ENCODE measurements at regions not wholly inside any gene's neighbourhood (a gene's known extent, or its start where the extent isn't known, plus 50 kb on each side); places are given as distances from the start of the nearest gene placed in this dataset.

- POLR2A ChIA-PET, result no interaction called here
- no peak for TF ChIP-seq SMARCA5 (IDR thresholded peaks at IDR 0.05)
- TF ChIP-seq E2F1 (CRISPR knock-in tag; IDR thresholded peaks at IDR 0.05), result no peak
- TF ChIP-seq ZNF445 (CRISPR knock-in tag; IDR thresholded peaks at IDR 0.05; ENCODE audit: low read depth), result no peak
- TF ChIP-seq EP300 (IDR thresholded peaks at IDR 0.05; ENCODE audit: low read length), result no peak
- peak; percentile 63 for TF ChIP-seq TFE3 (CRISPR knock-in tag; IDR thresholded peaks at IDR 0.05)
- intact Hi-C loops (cut with micrococcal nuclease), result no loop called here
- ATAC-seq (no peak), FAIRE-seq (no peak), DNase-seq (ENCODE audit: extremely low read depth in 1 of 4, low spot score in 3 of 4) (no peak)
- Histone ChIP-seq H4K20me1 (replicated peaks; ENCODE audit: control insufficient read depth, insufficient read depth, low read length) (no peaks in the 10 kb centered on the region), H3K36me3 (ENCODE audit: control insufficient read depth, insufficient read depth, low read length) (no peaks in the 10 kb centered on the region), H3K4me1 (replicated peaks in 1 of 2; ENCODE audit: control insufficient read depth in 2 of 2, insufficient read depth in 2 of 2, low read length in 2 of 2) (no peaks in the 10 kb centered on the region), H3K79me2 (ENCODE audit: control insufficient read depth, insufficient read depth, low read length) (no peaks in the 10 kb centered on the region), H3K9ac (ENCODE audit: insufficient read depth in 1 of 2, low read depth in 2 of 2, low read length in 2 of 2) (no peak overlapping the region), H3K9me3 (replicated peaks; ENCODE audit: control insufficient read depth, insufficient read depth, low read depth, low read length) (no peaks in the 10 kb centered on the region), H2AFZ (ENCODE audit: low read depth, low read length) (no peak overlapping the region), H3K4me3 (no peak overlapping the region), H3K9me1 (ENCODE audit: control insufficient read depth, insufficient read depth, low read length) (no peaks in the 10 kb centered on the region), H3K27me3 (ENCODE audit: control insufficient read depth in 2 of 2, insufficient read depth in 2 of 2, low read length in 2 of 2) (no peaks in the 10 kb centered on the region), H3K4me2 (ENCODE audit: insufficient read depth, low read length) (no peak overlapping the region), H3K27ac (ENCODE audit: extremely low read depth, low read depth, low read length) (no peak overlapping the region)
- 14% methylated on average over 3 of the region's 3 CpGs for WGBS (ENCODE audit: insufficient coverage, low coverage, missing lambda C conversion rate)
- CTCF ChIA-PET (ENCODE audit: low intra/inter-chr PET ratio), result no interaction called here
- in situ Hi-C loops (cut with MboI), result no loop called here
- no TSS peak for BruUV-seq (replicated peaks)
Measured at GRCh38 chr13:74361274-74361673, 227.1 kb upstream of the KLF12 start.

Measured in K562 (cell line).